PFSK-1 (cell line): ENCODE measurements at regions not wholly inside any gene's neighbourhood (a gene's known extent, or its start where the extent isn't known, plus 50 kb on each side); places are given as distances from the start of the nearest gene placed in this dataset.

ENCODE experiments used
- FOXP2 ChIP-seq: optimal IDR thresholded peaks from 2 replicates; pipeline ENCODE3; 2011; ENCODE audit warnings: borderline replicate concordance, control low read depth, inconsistent platforms; ENCODE audit not compliant: insufficient read depth; ENCODE audit errors: extremely low read length, extremely low read depth
- POLR2AphosphoS5 ChIP-seq: IDR thresholded peaks from 2 replicates; pipeline ENCODE4 v1.6.1; 2012; ENCODE audit warnings: low read depth, mild to moderate bottlenecking, control low read depth, low read length, moderate library complexity
- SIN3A ChIP-seq: IDR thresholded peaks from 2 replicates; pipeline ENCODE4 v1.6.1; 2012; ENCODE audit warnings: mild to moderate bottlenecking, low read length, moderate library complexity, borderline replicate concordance; ENCODE audit not compliant: insufficient read depth
- TAF1 ChIP-seq: IDR thresholded peaks from 2 replicates; pipeline ENCODE4 v1.6.1; 2012; ENCODE audit warnings: low read length, control low read depth, borderline replicate concordance; ENCODE audit not compliant: insufficient read depth
- TF ChIP-seq, protein P1 (sequence below), 2 experiments: IDR thresholded peaks; 2 replicates each; pipeline versions ENCODE4 v1.6.1 to v1.8.0; 2011 to 2012; ENCODE audit warnings: low read depth in 2 of 2, low read length in 2 of 2, control low read depth in 1 of 2, inconsistent platforms in 1 of 2, mild to moderate bottlenecking in 1 of 2, moderate library complexity in 1 of 2; ENCODE audit not compliant: insufficient read depth in 1 of 2

DNA sequence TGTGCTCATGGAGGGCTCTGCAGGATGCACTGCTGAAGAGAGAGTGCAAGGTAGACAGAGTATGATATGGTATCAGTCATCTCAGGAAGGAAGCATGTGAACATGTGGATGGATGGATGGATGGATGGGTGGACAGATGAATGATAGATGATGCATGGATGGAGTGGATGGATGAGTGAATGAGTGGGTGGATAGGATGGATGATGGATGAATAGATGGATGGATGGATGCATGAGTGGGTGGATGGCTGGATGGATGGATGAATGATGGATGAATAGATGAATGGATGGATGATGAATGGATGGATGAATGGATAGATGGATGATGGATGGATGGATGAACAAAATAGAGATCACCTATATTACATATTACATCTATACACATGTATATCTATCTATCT is 341.3 kb downstream of the DRD1 start:
- TF ChIP-seq POLR2AphosphoS5 (no peak), FOXP2 (no peak), TAF1 (no peak), SIN3A (no peak)
- TF ChIP-seq, protein P1, sequence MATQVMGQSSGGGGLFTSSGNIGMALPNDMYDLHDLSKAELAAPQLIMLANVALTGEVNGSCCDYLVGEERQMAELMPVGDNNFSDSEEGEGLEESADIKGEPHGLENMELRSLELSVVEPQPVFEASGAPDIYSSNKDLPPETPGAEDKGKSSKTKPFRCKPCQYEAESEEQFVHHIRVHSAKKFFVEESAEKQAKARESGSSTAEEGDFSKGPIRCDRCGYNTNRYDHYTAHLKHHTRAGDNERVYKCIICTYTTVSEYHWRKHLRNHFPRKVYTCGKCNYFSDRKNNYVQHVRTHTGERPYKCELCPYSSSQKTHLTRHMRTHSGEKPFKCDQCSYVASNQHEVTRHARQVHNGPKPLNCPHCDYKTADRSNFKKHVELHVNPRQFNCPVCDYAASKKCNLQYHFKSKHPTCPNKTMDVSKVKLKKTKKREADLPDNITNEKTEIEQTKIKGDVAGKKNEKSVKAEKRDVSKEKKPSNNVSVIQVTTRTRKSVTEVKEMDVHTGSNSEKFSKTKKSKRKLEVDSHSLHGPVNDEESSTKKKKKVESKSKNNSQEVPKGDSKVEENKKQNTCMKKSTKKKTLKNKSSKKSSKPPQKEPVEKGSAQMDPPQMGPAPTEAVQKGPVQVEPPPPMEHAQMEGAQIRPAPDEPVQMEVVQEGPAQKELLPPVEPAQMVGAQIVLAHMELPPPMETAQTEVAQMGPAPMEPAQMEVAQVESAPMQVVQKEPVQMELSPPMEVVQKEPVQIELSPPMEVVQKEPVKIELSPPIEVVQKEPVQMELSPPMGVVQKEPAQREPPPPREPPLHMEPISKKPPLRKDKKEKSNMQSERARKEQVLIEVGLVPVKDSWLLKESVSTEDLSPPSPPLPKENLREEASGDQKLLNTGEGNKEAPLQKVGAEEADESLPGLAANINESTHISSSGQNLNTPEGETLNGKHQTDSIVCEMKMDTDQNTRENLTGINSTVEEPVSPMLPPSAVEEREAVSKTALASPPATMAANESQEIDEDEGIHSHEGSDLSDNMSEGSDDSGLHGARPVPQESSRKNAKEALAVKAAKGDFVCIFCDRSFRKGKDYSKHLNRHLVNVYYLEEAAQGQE (IDR thresholded peaks at IDR 0.05; ENCODE audit: insufficient read depth in 1 of 2, low read depth in 2 of 2, low read length in 2 of 2) = no peak

DNA sequence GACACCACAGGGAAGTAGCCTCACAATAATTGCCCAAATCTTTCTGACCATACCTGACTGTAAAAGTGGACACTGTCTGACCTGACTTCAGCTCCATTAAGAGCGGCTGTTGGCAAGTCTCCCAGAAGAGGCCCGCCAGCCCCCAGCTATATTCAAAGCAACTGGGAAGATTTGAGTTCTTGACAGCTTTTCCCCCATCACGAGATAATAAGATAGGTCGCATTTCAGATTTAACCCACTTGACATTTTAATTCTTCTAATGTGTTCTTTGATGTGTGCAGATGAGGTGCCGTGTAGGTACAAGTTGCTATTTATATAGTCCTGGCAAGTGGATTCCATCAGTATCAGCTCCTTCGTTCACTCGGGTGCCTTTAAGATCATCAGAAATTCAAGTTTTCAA is 345.7 kb downstream of the DRD1 start:
- no peak for TF ChIP-seq FOXP2
- TF ChIP-seq TAF1 = no peak
- no peak for TF ChIP-seq POLR2AphosphoS5
- TF ChIP-seq SIN3A = no peak
- TF ChIP-seq, protein P1 (IDR thresholded peaks at IDR 0.05; ENCODE audit: insufficient read depth in 1 of 2, low read depth in 2 of 2, low read length in 2 of 2) = no peak

DNA sequence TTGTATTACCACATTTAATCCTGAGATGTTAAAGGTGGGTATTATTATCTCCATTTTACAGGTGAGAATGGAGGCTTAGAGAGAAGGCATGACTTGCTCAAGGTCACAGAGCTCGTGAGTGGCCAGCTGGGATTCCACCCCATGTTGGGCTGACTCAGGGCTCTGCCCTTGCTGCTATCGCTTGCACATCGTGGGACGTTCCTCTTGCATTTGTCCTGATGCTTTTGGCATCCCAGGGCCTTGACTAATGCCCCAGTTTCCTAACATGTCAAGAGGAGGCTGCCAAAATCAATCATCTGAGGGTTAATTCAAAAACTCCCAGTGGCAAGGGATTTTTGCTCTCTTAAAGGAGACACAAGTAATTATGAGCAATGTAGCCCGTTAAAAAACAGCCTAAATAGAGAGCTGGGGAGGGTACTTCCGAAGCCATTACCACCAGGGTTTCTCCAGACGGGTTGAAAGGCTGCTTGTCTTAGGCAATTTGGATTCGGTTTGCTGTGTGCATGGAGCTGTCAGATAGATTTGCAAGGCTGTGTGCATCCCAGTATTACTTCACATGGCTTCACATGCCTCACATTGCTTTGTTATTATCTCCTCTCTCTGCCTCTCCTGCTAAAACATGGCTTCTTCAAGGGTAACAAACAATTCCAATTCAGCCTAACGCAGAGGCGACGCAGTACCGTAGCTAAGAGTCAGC is 347.4 kb downstream of the DRD1 start:
- no peak for TF ChIP-seq POLR2AphosphoS5
- no peak for TF ChIP-seq TAF1
- no peak for TF ChIP-seq FOXP2
- no peak for TF ChIP-seq SIN3A
- TF ChIP-seq, protein P1 (IDR thresholded peaks at IDR 0.05; ENCODE audit: insufficient read depth in 1 of 2, low read depth in 2 of 2, low read length in 2 of 2) = no peak

DNA sequence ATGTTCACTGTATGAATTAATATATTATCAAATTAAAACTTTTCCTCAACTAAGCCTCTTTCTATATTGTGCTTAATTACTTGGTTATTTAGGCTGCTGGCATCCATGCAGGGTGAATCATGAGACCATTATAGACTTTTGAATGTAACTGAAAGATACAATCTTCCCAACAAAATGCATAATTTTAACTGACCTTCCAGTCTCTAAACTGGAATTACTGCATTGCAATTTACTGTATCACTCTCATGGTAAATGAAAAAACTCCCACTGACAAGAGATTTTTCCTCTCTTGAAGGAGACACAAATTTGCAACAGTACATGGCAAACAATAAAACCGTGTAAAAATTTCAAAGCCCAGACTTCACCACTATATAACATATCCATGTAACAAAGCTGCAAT is 349.5 kb downstream of the DRD1 start:
- TF ChIP-seq, protein P1 (IDR thresholded peaks at IDR 0.05; ENCODE audit: insufficient read depth in 1 of 2, low read depth in 2 of 2, low read length in 2 of 2) = no peak
- no peak for TF ChIP-seq FOXP2
- no peak for TF ChIP-seq TAF1
- TF ChIP-seq POLR2AphosphoS5 = no peak
- TF ChIP-seq SIN3A = no peak

DNA sequence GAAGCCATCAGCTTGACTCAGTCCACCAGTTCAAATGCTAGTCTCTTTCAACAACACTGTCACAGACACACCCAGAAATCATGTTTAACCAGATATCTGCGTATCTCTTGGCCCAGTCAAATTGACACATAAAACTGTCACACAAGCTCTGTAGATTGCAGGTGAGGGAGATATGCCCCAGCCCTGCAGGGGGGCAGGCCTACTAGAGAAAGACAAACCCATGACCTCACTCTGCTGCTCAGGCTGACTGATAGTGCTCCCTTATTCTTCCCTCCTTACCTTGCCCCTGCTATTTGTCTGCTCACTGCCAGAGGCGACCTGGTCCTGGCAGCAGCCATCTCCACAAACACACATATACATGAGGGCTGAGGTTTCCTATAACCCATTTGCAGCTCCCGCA is 351.3 kb downstream of the DRD1 start:
- TF ChIP-seq FOXP2 (no peak), TAF1 (no peak), SIN3A (no peak), POLR2AphosphoS5 (no peak)
- TF ChIP-seq, protein P1 (IDR thresholded peaks at IDR 0.05; ENCODE audit: insufficient read depth in 1 of 2, low read depth in 2 of 2, low read length in 2 of 2) = no peak
